ENCODE measurements at regions not wholly inside any gene's neighbourhood (a gene's known extent, or its start where the extent isn't known, plus 50 kb on each side); places are given as distances from the start of the nearest gene placed in this dataset.

- ATAC-seq (ENCODE audit: low FRiP score) (no peak), DNase-seq (ENCODE audit: low spot score) (no peak)
- no peak for TF ChIP-seq CTCF (IDR thresholded peaks at IDR 0.05)
Observed at GRCh38 chr4:129213692-129214091, 117.7 kb downstream of the C4orf33 start.

- ATAC-seq (ENCODE audit: low FRiP score) (no peak), DNase-seq (ENCODE audit: low spot score) (no peak)
- TF ChIP-seq CTCF (IDR thresholded peaks at IDR 0.05), result no peak
Observed at GRCh38 chr4:129218360-129218759, 122.4 kb downstream of the C4orf33 start.

- ATAC-seq (ENCODE audit: low FRiP score) (no peak), DNase-seq (ENCODE audit: low spot score) (no peak)
- no peak for TF ChIP-seq CTCF (IDR thresholded peaks at IDR 0.05)
Observed at GRCh38 chr4:129218897-129219296, 122.9 kb downstream of the C4orf33 start.

- TF ChIP-seq CTCF (IDR thresholded peaks at IDR 0.05), result no peak
- DNase-seq (ENCODE audit: low spot score), result no peak
- no peak for ATAC-seq (ENCODE audit: low FRiP score)
Observed at GRCh38 chr4:129220254-129220653, 124.3 kb downstream of the C4orf33 start.

- ATAC-seq (ENCODE audit: low FRiP score), result no peak
- DNase-seq (ENCODE audit: low spot score), result no peak
- TF ChIP-seq CTCF (IDR thresholded peaks at IDR 0.05), result no peak
Observed at GRCh38 chr4:129223945-129224344, 128.0 kb downstream of the C4orf33 start.

GRCh38 chr4:129230846-129231245, 134.9 kb downstream of the C4orf33 start:
- ATAC-seq (ENCODE audit: low FRiP score) (no peak), DNase-seq (ENCODE audit: low spot score) (no peak)
- TF ChIP-seq CTCF (IDR thresholded peaks at IDR 0.05), result no peak

GRCh38 chr4:129231945-129232588, 136.1 kb downstream of the C4orf33 start:
- DNase-seq (ENCODE audit: low spot score) (no peak), ATAC-seq (ENCODE audit: low FRiP score) (peak; percentile 81)

More at GRCh38 chr4:129231945-129232588, 136.1 kb downstream of the C4orf33 start:
- no peak for TF ChIP-seq CTCF (IDR thresholded peaks at IDR 0.05)

All from omental fat pad (tissue), 3 donors.